ENCODE measurements at regions not wholly inside any gene's neighbourhood (a gene's known extent, or its start where the extent isn't known, plus 50 kb on each side); places are given as distances from the start of the nearest gene placed in this dataset.

DNA sequence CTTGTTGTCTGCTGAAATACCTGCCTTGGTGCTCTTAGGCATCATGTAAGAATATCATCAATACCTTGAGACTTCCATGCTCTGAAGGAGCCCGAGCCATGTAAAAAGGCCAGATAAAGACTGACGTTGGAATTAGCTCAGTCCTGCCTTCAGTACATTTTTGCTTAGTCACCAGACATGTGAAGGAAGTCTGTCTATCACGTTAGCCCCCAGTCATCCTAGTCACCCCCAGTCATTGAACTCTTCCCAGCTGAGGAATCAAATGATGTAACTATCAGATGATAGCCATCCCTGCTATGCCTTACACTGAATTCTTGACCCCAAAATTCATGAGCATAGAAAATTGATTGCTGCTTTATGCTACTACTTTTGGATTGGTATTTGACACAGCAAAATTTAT is 351.2 kb upstream of the SGO1 start:
- DNase-seq (ENCODE audit: low read depth, low spot score) (no peak), ATAC-seq (no peak)
- intact Hi-C loops (cut with micrococcal nuclease; ENCODE audit: unreplicated experiment): no loop called here
- Histone ChIP-seq H3K36me3 (ENCODE audit: control insufficient read depth, insufficient read depth, low read length) (no peaks in the 10 kb centered on the region), H3K9me3 (ENCODE audit: control insufficient read depth, insufficient read depth, low read depth, low read length) (no peaks in the 10 kb centered on the region), H3K4me1 (ENCODE audit: control insufficient read depth, insufficient read depth, low read length) (no peaks in the 10 kb centered on the region), H3K4me3 (ENCODE audit: low read depth in 2 of 2, low read length in 2 of 2) (no peak overlapping the region), H3K27me3 (ENCODE audit: control insufficient read depth, insufficient read depth, low read length) (no peaks in the 10 kb centered on the region), H3K27ac (ENCODE audit: low read length) (no peak overlapping the region)
- in situ Hi-C loops (cut with HindIII; ENCODE audit: low pct_unique_long_range_greater_than_20kb, low sequenced_read_pairs): no loop called here
- ChIA-PET CTCF (no interaction called here), POLR2A (no interaction called here)
- TF ChIP-seq, protein P1, sequence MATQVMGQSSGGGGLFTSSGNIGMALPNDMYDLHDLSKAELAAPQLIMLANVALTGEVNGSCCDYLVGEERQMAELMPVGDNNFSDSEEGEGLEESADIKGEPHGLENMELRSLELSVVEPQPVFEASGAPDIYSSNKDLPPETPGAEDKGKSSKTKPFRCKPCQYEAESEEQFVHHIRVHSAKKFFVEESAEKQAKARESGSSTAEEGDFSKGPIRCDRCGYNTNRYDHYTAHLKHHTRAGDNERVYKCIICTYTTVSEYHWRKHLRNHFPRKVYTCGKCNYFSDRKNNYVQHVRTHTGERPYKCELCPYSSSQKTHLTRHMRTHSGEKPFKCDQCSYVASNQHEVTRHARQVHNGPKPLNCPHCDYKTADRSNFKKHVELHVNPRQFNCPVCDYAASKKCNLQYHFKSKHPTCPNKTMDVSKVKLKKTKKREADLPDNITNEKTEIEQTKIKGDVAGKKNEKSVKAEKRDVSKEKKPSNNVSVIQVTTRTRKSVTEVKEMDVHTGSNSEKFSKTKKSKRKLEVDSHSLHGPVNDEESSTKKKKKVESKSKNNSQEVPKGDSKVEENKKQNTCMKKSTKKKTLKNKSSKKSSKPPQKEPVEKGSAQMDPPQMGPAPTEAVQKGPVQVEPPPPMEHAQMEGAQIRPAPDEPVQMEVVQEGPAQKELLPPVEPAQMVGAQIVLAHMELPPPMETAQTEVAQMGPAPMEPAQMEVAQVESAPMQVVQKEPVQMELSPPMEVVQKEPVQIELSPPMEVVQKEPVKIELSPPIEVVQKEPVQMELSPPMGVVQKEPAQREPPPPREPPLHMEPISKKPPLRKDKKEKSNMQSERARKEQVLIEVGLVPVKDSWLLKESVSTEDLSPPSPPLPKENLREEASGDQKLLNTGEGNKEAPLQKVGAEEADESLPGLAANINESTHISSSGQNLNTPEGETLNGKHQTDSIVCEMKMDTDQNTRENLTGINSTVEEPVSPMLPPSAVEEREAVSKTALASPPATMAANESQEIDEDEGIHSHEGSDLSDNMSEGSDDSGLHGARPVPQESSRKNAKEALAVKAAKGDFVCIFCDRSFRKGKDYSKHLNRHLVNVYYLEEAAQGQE (IDR thresholded peaks at IDR 0.05; ENCODE audit: insufficient read depth in 1 of 2, low read depth in 2 of 2, low read length in 1 of 2): no peak
- TF ChIP-seq TCF7L2 (IDR thresholded peaks at IDR 0.05; ENCODE audit: low read depth, low read length) (no peak), SIN3A (IDR thresholded peaks at IDR 0.05; ENCODE audit: borderline replicate concordance, insufficient read depth, low read depth, low read length) (no peak), POLR2AphosphoS5 (IDR thresholded peaks at IDR 0.05; ENCODE audit: low read depth, low read length) (no peak)
- TF ChIP-seq, protein P2, sequence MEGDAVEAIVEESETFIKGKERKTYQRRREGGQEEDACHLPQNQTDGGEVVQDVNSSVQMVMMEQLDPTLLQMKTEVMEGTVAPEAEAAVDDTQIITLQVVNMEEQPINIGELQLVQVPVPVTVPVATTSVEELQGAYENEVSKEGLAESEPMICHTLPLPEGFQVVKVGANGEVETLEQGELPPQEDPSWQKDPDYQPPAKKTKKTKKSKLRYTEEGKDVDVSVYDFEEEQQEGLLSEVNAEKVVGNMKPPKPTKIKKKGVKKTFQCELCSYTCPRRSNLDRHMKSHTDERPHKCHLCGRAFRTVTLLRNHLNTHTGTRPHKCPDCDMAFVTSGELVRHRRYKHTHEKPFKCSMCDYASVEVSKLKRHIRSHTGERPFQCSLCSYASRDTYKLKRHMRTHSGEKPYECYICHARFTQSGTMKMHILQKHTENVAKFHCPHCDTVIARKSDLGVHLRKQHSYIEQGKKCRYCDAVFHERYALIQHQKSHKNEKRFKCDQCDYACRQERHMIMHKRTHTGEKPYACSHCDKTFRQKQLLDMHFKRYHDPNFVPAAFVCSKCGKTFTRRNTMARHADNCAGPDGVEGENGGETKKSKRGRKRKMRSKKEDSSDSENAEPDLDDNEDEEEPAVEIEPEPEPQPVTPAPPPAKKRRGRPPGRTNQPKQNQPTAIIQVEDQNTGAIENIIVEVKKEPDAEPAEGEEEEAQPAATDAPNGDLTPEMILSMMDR (IDR thresholded peaks at IDR 0.05): no peak
- BruUV-seq (replicated peaks): no TSS peak

DNA sequence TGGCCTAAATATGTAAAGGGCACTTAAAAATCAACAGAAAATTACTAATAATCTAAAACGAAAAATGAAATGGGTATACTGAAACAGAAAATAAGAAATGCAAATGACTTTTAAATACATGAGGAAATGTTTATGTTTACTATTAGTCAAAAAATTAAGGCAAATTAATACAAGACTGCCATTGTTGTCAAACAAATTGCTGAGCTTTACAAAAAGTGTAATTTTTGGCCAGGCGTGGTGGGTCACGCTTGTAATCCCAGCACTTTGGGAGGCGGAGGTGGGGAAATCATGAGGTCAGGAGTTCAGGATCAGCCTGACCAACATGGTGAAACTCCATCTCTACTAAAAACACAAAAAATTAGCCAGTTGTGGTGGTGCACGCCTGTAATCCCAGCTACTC is 343.9 kb upstream of the SGO1 start:
- DNase-seq (ENCODE audit: low read depth, low spot score) (no peak), ATAC-seq (no peak)
- Histone ChIP-seq H3K27ac (ENCODE audit: low read length) (no peak overlapping the region), H3K27me3 (ENCODE audit: control insufficient read depth, insufficient read depth, low read length) (no peaks in the 10 kb centered on the region), H3K9me3 (ENCODE audit: control insufficient read depth, insufficient read depth, low read depth, low read length) (no peaks in the 10 kb centered on the region), H3K4me1 (ENCODE audit: control insufficient read depth, insufficient read depth, low read length) (no peaks in the 10 kb centered on the region), H3K4me3 (ENCODE audit: low read depth in 2 of 2, low read length in 2 of 2) (no peak overlapping the region), H3K36me3 (ENCODE audit: control insufficient read depth, insufficient read depth, low read length) (no peaks in the 10 kb centered on the region)
- in situ Hi-C loops (cut with HindIII; ENCODE audit: low pct_unique_long_range_greater_than_20kb, low sequenced_read_pairs) (no loop called here), intact Hi-C loops (cut with micrococcal nuclease; ENCODE audit: unreplicated experiment) (no loop called here)
- TF ChIP-seq, protein P2 (IDR thresholded peaks at IDR 0.05): no peak
- TF ChIP-seq TCF7L2 (IDR thresholded peaks at IDR 0.05; ENCODE audit: low read depth, low read length) (no peak), SIN3A (IDR thresholded peaks at IDR 0.05; ENCODE audit: borderline replicate concordance, insufficient read depth, low read depth, low read length) (no peak), POLR2AphosphoS5 (IDR thresholded peaks at IDR 0.05; ENCODE audit: low read depth, low read length) (no peak)
- TF ChIP-seq, protein P1 (IDR thresholded peaks at IDR 0.05; ENCODE audit: insufficient read depth in 1 of 2, low read depth in 2 of 2, low read length in 1 of 2): no peak
- ChIA-PET CTCF (no interaction called here), POLR2A (no interaction called here)
- BruUV-seq (replicated peaks): no TSS peak

Data from Panc1 (cell line).